GM04504 (cell line): ENCODE measurements at regions not wholly inside any gene's neighbourhood (a gene's known extent, or its start where the extent isn't known, plus 50 kb on each side); places are given as distances from the start of the nearest gene placed in this dataset.

Experiments used
- DNase-seq: peaks from one replicate; pipeline ENCODE4 v3.0.0-alpha.2; 2012; ENCODE audit warnings: low read depth

- no peak for DNase-seq
Observed at GRCh38 chrX:38887222-38887621, 86.0 kb downstream of the MID1IP1 start.

- no peak for DNase-seq
Observed at GRCh38 chrX:38890326-38890725, 89.1 kb downstream of the MID1IP1 start.

- no peak for DNase-seq
Observed at GRCh38 chrX:38890963-38891362, 89.7 kb downstream of the MID1IP1 start.

GRCh38 chrX:38891641-38892413 lies 90.6 kb downstream of the MID1IP1 start:
- no peak for DNase-seq

- DNase-seq, result no peak
Observed at GRCh38 chrX:38893441-38893840, 92.2 kb downstream of the MID1IP1 start.

GRCh38 chrX:38895775-38896174 lies 94.5 kb downstream of the MID1IP1 start:
- DNase-seq, result no peak

GRCh38 chrX:38896724-38897298 lies 95.6 kb downstream of the MID1IP1 start:
- DNase-seq, result no peak

- no peak for DNase-seq
Observed at GRCh38 chrX:38898261-38898660, 97.0 kb downstream of the MID1IP1 start.

- DNase-seq, result no peak
Observed at GRCh38 chrX:38899650-38900049, 98.4 kb downstream of the MID1IP1 start.

GRCh38 chrX:38900719-38901118 lies 99.5 kb downstream of the MID1IP1 start:
- no peak for DNase-seq

- no peak for DNase-seq
Observed at GRCh38 chrX:38902972-38903492, 101.8 kb downstream of the MID1IP1 start.

GRCh38 chrX:38916801-38917200 lies 115.5 kb downstream of the MID1IP1 start:
- no peak for DNase-seq

GRCh38 chrX:38917954-38918353 lies 116.7 kb downstream of the MID1IP1 start:
- no peak for DNase-seq

GRCh38 chrX:38919202-38919601 lies 117.9 kb downstream of the MID1IP1 start:
- DNase-seq, result no peak

- no peak for DNase-seq
Observed at GRCh38 chrX:38919853-38920528, 118.7 kb downstream of the MID1IP1 start.

- no peak for DNase-seq
Observed at GRCh38 chrX:38923451-38923969, 122.3 kb downstream of the MID1IP1 start.

- DNase-seq, result no peak
Observed at GRCh38 chrX:38927592-38927991, 126.3 kb downstream of the MID1IP1 start.

- DNase-seq, result peak; percentile 54
Observed at GRCh38 chrX:38929966-38930421, 128.7 kb downstream of the MID1IP1 start.

- no peak for DNase-seq
Observed at GRCh38 chrX:38930474-38930873, 129.2 kb downstream of the MID1IP1 start.

- no peak for DNase-seq
Observed at GRCh38 chrX:38935561-38935960, 134.3 kb downstream of the MID1IP1 start.

- no peak for DNase-seq
Observed at GRCh38 chrX:38937400-38937799, 136.1 kb downstream of the MID1IP1 start.

GRCh38 chrX:38937926-38938325 lies 136.7 kb downstream of the MID1IP1 start:
- no peak for DNase-seq

- peak; percentile 5 for DNase-seq
Observed at GRCh38 chrX:38939067-38939466, 137.8 kb downstream of the MID1IP1 start.
